HG03558 (cell line): ENCODE measurements at regions not wholly inside any gene's neighbourhood (a gene's known extent, or its start where the extent isn't known, plus 50 kb on each side); places are given as distances from the start of the nearest gene placed in this dataset.

Experiments
- ATAC-seq: cut with Tn5 transposase; IDR thresholded peaks from one replicate; pipeline ENCODE4 v1.9.1; 2021; ENCODE audit warnings: moderate number of reproducible peaks; ENCODE audit not compliant: unreplicated experiment; ENCODE audit errors: extremely low read depth

- no peak for ATAC-seq
Observed at GRCh38 chr2:6218926-6219325, 526.7 kb downstream of the SOX11 start.

DNA sequence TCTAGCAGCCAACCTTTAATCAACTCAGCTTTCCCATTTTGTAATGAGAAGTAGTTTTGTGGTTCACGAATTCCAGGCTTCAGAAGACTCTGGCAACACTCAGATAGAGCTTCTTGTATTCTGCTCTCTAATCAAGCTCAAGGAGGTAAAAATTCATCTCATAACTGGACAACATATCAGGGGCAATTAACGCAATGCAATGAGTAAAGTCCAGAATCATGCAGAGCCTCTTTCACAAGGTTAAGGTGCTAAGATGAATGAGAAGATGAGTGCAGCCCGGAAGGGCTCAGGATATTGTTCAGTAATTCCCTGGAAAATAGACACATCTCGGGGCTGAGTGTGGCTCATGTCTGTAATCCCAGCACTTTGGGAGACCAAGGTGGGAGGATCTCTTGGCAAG lies 527.7 kb downstream of the SOX11 start:
- no peak for ATAC-seq

GRCh38 chr2:6222296-6222695 lies 530.1 kb downstream of the SOX11 start:
- no peak for ATAC-seq

GRCh38 chr2:6224267-6224666 lies 532.1 kb downstream of the SOX11 start:
- ATAC-seq = no peak

DNA sequence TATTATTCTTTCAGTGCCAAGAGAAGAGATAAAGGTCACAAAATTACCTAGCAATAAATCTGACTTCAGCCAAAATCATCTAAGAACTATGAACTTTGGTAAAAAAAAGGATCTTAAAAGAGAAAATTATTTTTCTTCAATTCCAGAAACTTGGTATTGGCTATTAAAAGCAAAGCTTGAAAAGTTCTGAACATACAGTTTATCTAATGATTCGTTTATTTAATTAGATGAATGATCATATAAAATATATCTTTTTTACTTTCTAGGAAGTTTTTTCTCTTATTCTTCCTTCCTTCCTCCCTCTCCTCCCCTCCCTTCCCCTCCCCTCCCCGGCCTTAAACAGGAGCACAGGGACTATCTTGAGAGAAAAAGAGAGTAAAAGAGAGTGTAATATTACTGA lies 536.1 kb downstream of the SOX11 start:
- ATAC-seq = no peak

GRCh38 chr2:6231166-6231565 lies 539.0 kb downstream of the SOX11 start:
- ATAC-seq = no peak

DNA sequence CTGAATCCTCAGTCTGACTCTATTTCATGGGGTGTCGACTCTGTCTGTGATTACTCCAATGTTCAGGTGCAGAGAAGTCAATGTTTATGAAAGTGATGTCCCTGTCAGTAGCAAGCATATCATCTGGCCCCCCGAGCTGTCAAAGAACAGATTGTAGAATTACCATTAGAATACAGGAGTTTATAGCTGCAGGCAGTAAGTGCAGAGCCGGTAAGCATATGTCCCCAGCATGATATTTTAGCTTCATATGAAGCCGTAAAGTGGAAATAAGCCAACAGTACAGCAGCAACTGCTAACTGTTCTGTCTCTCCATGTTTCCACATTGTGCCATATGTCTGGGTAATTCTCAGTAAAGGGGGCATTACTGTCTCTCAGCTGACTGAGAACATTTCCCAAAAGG lies 541.8 kb downstream of the SOX11 start:
- ATAC-seq = no peak

GRCh38 chr2:6234702-6235101 lies 542.5 kb downstream of the SOX11 start:
- no peak for ATAC-seq

DNA sequence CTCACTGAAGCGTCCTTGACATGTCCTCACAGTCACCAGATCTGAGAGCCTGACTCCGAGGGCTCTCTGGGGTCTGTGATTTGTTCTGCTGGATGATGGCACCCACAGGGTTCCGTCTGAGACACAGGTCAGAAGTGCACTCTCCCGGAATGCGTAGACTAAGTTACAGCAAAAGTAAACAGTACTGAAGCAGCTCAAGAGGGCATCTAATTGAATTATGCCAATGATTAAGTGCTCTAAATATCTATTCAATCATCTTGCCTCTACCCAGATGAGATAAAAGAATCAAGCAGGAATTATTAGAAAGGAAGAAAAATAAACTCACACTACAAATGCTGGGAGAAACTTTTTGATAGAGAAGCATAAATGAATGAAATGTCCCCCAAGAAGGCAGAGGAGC lies 544.1 kb downstream of the SOX11 start:
- ATAC-seq = no peak

DNA sequence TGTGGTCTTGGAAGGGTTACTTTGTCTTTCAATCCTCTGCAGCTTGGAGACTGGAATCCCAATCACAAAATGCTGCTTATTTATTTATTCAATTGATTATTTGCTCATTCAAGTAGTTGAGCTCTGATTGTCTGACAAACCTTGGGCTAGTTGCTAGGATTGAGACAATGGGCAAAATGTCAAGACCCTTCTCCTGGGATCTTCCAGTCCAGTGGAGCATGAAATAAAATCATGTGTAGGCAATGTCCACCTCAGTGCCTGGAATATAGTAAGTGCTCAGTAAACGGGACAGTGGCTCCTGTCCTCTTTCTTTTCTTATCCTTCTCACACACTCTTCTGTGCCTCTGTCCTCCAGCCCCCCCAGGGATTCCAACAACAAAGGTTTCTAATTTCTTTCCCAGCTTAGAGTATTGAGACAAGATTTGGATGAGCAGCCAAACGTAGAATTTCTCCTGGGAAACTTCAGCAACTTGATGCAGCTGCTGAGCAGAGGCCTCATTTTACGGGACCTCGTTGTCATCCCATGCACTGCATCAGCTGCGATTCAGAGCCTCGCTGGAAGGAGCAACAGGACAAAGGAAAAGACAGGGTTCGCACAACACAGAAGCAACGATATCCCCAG lies 545.0 kb downstream of the SOX11 start:
- no peak for ATAC-seq

- ATAC-seq = no peak
Observed at GRCh38 chr2:6249557-6249956, 557.4 kb downstream of the SOX11 start.

- no peak for ATAC-seq
Observed at GRCh38 chr2:6254441-6254840, 562.3 kb downstream of the SOX11 start.

DNA sequence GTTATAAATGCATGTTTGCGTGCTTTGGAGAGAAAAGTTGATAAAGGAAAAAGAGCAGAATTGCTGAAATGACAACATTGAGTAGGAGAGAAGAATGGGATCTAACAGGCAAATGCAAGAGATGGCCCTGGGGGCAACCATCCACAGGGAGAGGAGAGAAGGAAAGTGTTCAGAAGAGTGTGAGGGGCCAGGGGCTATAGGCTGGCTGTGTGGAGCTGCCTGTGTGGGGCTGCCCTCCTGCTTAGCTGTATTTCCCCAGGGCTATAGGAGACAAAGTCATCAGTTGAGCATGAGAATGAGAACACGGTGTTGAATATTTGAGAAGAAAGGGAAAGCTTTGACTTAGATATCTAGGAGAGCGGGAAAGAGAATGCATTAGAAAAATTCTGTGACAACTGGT lies 572.0 kb downstream of the SOX11 start:
- no peak for ATAC-seq

DNA sequence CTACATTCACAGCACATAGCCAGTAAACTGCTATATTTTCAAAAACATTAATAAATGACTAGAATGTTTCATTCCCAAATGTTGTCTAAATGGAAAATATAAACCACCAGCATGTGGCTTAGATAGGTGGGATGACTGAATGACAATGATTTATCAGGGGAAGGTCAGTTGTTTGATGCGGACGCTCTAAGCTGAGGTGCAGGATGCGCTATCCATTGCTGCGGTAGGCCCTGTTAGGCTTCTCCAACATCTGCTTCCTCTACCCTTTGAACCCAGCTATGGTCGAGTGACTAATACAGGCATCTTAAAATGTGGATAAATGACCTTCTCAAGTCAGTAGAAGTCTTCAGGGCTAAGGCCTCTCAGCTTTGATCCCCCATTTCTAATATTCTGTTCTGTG lies 584.2 kb downstream of the CMPK2 start:
- no peak for ATAC-seq

- ATAC-seq = no peak
Observed at GRCh38 chr2:6283259-6283658, 582.4 kb downstream of the CMPK2 start.

- no peak for ATAC-seq
Observed at GRCh38 chr2:6287406-6287805, 578.3 kb downstream of the CMPK2 start.

- no peak for ATAC-seq
Observed at GRCh38 chr2:6288791-6289190, 576.9 kb downstream of the CMPK2 start.

- ATAC-seq = no peak
Observed at GRCh38 chr2:6290217-6291015, 575.3 kb downstream of the CMPK2 start.

GRCh38 chr2:6294791-6295190 lies 570.9 kb downstream of the CMPK2 start:
- no peak for ATAC-seq

DNA sequence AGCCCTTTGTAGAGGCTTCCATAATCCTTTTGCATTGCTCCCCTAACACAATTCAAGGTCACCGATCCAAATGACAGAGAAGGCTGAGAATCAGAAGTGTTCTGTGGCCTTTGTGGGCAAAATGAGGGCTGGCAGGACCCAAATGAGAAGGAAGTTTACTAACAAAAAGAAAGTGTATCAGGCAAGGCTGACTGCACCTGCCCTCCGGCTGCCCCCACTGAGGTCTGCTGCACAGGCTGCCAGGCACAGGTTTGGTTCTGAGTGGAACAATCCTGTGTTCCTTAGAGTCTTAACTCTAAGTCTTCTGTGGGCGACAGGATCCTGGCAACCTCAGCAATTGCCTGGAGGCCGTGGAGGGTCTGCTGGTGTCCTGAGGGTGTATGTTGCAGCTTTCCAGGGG lies 568.5 kb downstream of the CMPK2 start:
- no peak for ATAC-seq

DNA sequence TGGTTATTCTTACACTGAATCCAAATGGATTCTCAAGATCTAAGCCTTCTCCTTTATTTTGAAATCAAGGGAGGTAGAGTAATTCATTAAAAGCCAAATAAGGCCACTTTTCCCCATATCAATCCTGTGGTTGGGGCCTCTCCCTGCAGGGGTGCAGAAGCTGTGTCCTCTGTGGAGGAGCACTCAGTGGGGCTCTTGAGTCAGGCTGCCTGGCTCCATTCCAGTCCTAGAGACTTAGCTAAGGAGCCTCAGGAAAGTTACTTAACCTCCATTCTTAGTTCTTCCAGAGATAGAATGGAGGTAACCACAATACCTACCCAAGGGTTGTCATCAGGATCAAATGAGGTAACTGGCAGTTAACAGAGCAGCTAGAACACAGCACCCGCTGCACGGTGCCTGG lies 564.3 kb downstream of the CMPK2 start:
- ATAC-seq = no peak

- ATAC-seq = no peak
Observed at GRCh38 chr2:6308986-6309385, 556.7 kb downstream of the CMPK2 start.
